Skeletal muscle tissue (tissue), 4 donors: ENCODE measurements at regions not wholly inside any gene's neighbourhood (a gene's known extent, or its start where the extent isn't known, plus 50 kb on each side); places are given as distances from the start of the nearest gene placed in this dataset. TPM values are rescaled to one million over a fixed set of nuclear protein-coding genes. Genes with fewer than 3 reads are reported as not detected.
"Not testable (repeated sequence)": the region's sequence is repeated elsewhere in the genome, so short reads cannot be mapped to it uniquely, and the experiment has no call there.

Experiments used
- H3K27ac ChIP-seq: one replicate; pipeline ENCODE4 v1.7.0; 2013; ENCODE audit warnings: mild to moderate bottlenecking, low read depth, low read length, inconsistent platforms
- H3K27me3 ChIP-seq, 3 donors: one replicate each; pipeline ENCODE4 v1.7.0; 2013; ENCODE audit warnings: low read length in 3 of 3; ENCODE audit not compliant: control insufficient read depth in 3 of 3, insufficient read depth in 3 of 3
- H3K36me3 ChIP-seq, 3 donors: one replicate each; pipeline ENCODE4 v1.7.0; 2013; ENCODE audit warnings: low read length in 3 of 3; ENCODE audit not compliant: control insufficient read depth in 3 of 3, insufficient read depth in 3 of 3
- H3K4me1 ChIP-seq, 3 donors: one replicate each; pipeline ENCODE4 v1.7.0; 2013; ENCODE audit warnings: low read length in 3 of 3, mild to moderate bottlenecking in 3 of 3; ENCODE audit not compliant: control insufficient read depth in 3 of 3, insufficient read depth in 3 of 3
- H3K4me3 ChIP-seq, 3 donors: one replicate each; pipeline ENCODE4 v1.7.0; 2013; ENCODE audit warnings: low read length in 3 of 3
- H3K9ac ChIP-seq, 3 donors: one replicate each; pipeline ENCODE4 v1.7.0; 2013; ENCODE audit warnings: low read length in 3 of 3, mild to moderate bottlenecking in 3 of 3, moderate library complexity in 2 of 3, low read depth in 1 of 3
- H3K9me3 ChIP-seq, 3 donors: one replicate each; pipeline ENCODE4 v1.7.0; 2013; ENCODE audit warnings: low read length in 3 of 3; ENCODE audit not compliant: control insufficient read depth in 3 of 3
- small RNA-seq: library from RNA; depleted of rRNA; stranded (forward); fragments of <200 nt; gene quantifications from one replicate; pipeline ENCODE3, GENCODE V24; 2014
- donor health status: Osteomylitis.

GRCh38 chr10:45239642-45240041, 75.8 kb downstream of the OR13A1 start:
- no peaks in the 10 kb centered on the region for H3K36me3 ChIP-seq
- no peak overlapping the region for H3K9ac ChIP-seq
- peaks cover 0 to 2% (median 0%) of the 10 kb centered on the region in 3 donors for H3K9me3 ChIP-seq
- peaks cover 0 to 2% (median 0%) of the 10 kb centered on the region in 3 donors for H3K27me3 ChIP-seq
- H3K4me1 ChIP-seq = no peaks in the 10 kb centered on the region
- no peak overlapping the region for H3K4me3 ChIP-seq
- no peak overlapping the region for H3K27ac ChIP-seq

GRCh38 chr10:45241865-45242520, 73.4 kb downstream of the OR13A1 start:
- H3K4me1 ChIP-seq = no peaks in the 10 kb centered on the region
- no peak overlapping the region for H3K4me3 ChIP-seq
- H3K27ac ChIP-seq = no peak overlapping the region
- H3K9me3 ChIP-seq = peaks cover 0 to 2% (median 0%) of the 10 kb centered on the region in 3 donors
- peaks cover 0 to 4% (median 0%) of the 10 kb centered on the region in 3 donors for H3K27me3 ChIP-seq
- no peak overlapping the region for H3K9ac ChIP-seq
- H3K36me3 ChIP-seq = no peaks in the 10 kb centered on the region

- Histone ChIP-seq H3K9me3 (peaks cover 0 to 2% (median 0%) of the 10 kb centered on the region in 3 donors), H3K9ac (no peak overlapping the region), H3K4me1 (no peaks in the 10 kb centered on the region), H3K27me3 (peaks cover 0 to 4% (median 0%) of the 10 kb centered on the region in 3 donors), H3K27ac (no peak overlapping the region), H3K4me3 (no peak overlapping the region), H3K36me3 (no peaks in the 10 kb centered on the region)
These were observed 72.1 kb downstream of the OR13A1 start for GRCh38 chr10:45243261-45243660.

- no peaks in the 10 kb centered on the region for H3K36me3 ChIP-seq
- no peak overlapping the region for H3K27ac ChIP-seq
- no peaks in the 10 kb centered on the region for H3K4me1 ChIP-seq
- H3K9ac ChIP-seq = no peak overlapping the region
- H3K27me3 ChIP-seq = peaks cover 0 to 6% (median 0%) of the 10 kb centered on the region in 3 donors
- H3K9me3 ChIP-seq = no peaks in the 10 kb centered on the region
- no peak overlapping the region for H3K4me3 ChIP-seq
These were observed 68.9 kb downstream of the OR13A1 start for GRCh38 chr10:45246522-45246921.

- no peak overlapping the region for H3K9ac ChIP-seq
- peaks cover 0 to 6% (median 0%) of the 10 kb centered on the region in 3 donors for H3K27me3 ChIP-seq
- no peak overlapping the region for H3K27ac ChIP-seq
- no peaks in the 10 kb centered on the region for H3K4me1 ChIP-seq
- no peaks in the 10 kb centered on the region for H3K9me3 ChIP-seq
- H3K4me3 ChIP-seq = peak overlapping the region in 1 of 3 donors; percentile 23
- no peaks in the 10 kb centered on the region for H3K36me3 ChIP-seq
These were observed 65.3 kb downstream of the OR13A1 start for GRCh38 chr10:45249978-45250693.

GRCh38 chr10:45250694-45251075, 64.7 kb downstream of the OR13A1 start:
- not testable (repeated sequence) for H3K27ac ChIP-seq, H3K27me3 ChIP-seq, H3K4me3 ChIP-seq, H3K36me3 ChIP-seq, H3K9me3 ChIP-seq, H3K4me1 ChIP-seq, H3K9ac ChIP-seq

Small RNAs in the stretch of these regions (small RNA-seq; reads per million reads assigned to genes)
- gene AL512324.1 (not detected), gene MIR3156-1 (not detected), gene RNU6-1207P (not detected)
